Nephron (organoid): ENCODE measurements at regions not wholly inside any gene's neighbourhood (a gene's known extent, or its start where the extent isn't known, plus 50 kb on each side); places are given as distances from the start of the nearest gene placed in this dataset.

Experiments used
- H3K27ac Mint-ChIP-seq, 3 experiments: 2 replicates each; pipeline ENCODE4 v1.8.0; 2020; ENCODE audit warnings: mixed read lengths in 3 of 3, mild to moderate bottlenecking in 2 of 3, moderate library complexity in 1 of 3
- H3K27me3 Mint-ChIP-seq: 2 replicates; pipeline ENCODE4 v1.8.0; 2021; ENCODE audit warnings: low read depth, mild to moderate bottlenecking, moderate library complexity, mixed read lengths
- H3K36me3 Mint-ChIP-seq: 2 replicates; pipeline ENCODE4 v1.8.0; 2020; ENCODE audit warnings: low read depth, mixed read lengths
- H3K4me1 Mint-ChIP-seq: 2 replicates; pipeline ENCODE4 v1.8.0; 2020; ENCODE audit warnings: mixed read lengths
- H3K4me3 Mint-ChIP-seq, 3 experiments: 2 replicates each; pipeline ENCODE4 v1.8.0; 2020; ENCODE audit warnings: mild to moderate bottlenecking in 3 of 3, mixed read lengths in 3 of 3, moderate library complexity in 2 of 3
- H3K9me3 Mint-ChIP-seq: 2 replicates; pipeline ENCODE4 v1.8.0; 2020; ENCODE audit warnings: mixed read lengths
- TF ChIP-seq, protein P1 (sequence below), 3 experiments: fragments of 200-600 bp; sonication (generic); IDR thresholded peaks; one replicate each; pipeline ENCODE4 v1.5.0; 2021; ENCODE audit warnings: antibody characterized with exemption in 3 of 3; ENCODE audit not compliant: unreplicated experiment in 3 of 3

GRCh38 chr6:169045486-169045885, 208.2 kb downstream of the THBS2 start:
- H3K36me3 Mint-ChIP-seq = no peaks in the 10 kb centered on the region
- H3K27ac Mint-ChIP-seq = peak overlapping the region in 1 of 3 experiments; percentile 37
- peaks cover 8% of the 10 kb centered on the region for H3K27me3 Mint-ChIP-seq
- H3K4me3 Mint-ChIP-seq = no peak overlapping the region
- TF ChIP-seq, protein P1, sequence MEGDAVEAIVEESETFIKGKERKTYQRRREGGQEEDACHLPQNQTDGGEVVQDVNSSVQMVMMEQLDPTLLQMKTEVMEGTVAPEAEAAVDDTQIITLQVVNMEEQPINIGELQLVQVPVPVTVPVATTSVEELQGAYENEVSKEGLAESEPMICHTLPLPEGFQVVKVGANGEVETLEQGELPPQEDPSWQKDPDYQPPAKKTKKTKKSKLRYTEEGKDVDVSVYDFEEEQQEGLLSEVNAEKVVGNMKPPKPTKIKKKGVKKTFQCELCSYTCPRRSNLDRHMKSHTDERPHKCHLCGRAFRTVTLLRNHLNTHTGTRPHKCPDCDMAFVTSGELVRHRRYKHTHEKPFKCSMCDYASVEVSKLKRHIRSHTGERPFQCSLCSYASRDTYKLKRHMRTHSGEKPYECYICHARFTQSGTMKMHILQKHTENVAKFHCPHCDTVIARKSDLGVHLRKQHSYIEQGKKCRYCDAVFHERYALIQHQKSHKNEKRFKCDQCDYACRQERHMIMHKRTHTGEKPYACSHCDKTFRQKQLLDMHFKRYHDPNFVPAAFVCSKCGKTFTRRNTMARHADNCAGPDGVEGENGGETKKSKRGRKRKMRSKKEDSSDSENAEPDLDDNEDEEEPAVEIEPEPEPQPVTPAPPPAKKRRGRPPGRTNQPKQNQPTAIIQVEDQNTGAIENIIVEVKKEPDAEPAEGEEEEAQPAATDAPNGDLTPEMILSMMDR (IDR thresholded peaks at IDR 0.05; ENCODE audit: unreplicated experiment in 3 of 3) = no peak
- H3K9me3 Mint-ChIP-seq = no peaks in the 10 kb centered on the region
- peaks cover 17% of the 10 kb centered on the region for H3K4me1 Mint-ChIP-seq

DNA sequence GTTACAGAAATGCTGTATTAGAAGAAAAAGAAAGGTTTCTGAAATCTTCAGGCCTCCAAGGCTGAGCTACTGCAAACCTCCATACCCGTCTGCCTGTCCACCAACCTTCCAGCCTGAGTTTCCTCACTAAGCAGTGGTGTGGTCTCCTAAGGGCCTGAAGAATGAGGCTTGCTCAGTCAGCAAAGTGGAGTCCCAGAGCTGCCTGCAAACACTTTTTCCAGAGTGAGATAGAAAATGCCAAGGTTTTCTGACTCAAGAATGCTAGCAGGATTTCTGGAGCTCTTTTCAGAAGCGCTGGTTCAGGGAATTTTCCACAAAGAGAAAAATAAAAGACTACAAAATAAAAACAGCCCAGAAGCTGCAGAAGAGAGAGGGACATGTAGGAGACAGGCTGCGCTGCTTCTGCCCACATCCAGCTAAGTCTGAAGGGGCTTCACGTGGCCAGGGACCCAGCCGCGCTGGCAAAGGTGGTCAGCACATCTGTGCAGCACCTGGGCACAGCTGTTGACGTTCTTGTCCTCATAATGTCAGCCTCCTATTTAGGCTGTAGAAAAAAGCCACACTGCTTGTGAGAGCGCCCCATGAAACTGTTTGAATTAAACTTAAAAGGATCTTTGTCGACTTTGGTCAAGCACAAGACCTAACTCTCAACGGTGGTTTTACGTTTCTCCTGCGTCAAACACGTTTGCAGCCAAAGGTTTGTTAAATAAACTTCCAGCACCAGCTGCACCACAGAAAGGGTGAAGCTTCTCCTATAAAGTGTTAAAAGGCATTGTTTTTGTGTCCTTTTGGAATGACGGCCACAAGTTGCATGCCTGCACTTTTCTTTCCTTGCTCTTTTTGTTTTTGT, 209.0 kb downstream of the THBS2 start:
- TF ChIP-seq, protein P1 (IDR thresholded peaks at IDR 0.05; ENCODE audit: unreplicated experiment in 3 of 3) = no peak
- H3K4me1 Mint-ChIP-seq = peaks cover 17% of the 10 kb centered on the region
- no peak overlapping the region for H3K4me3 Mint-ChIP-seq
- peak overlapping the region in 2 of 3 experiments; percentile 37 to 72 for H3K27ac Mint-ChIP-seq
- H3K36me3 Mint-ChIP-seq = no peaks in the 10 kb centered on the region
- H3K27me3 Mint-ChIP-seq = peaks cover 8% of the 10 kb centered on the region
- no peaks in the 10 kb centered on the region for H3K9me3 Mint-ChIP-seq

- TF ChIP-seq, protein P1 (IDR thresholded peaks at IDR 0.05; ENCODE audit: unreplicated experiment in 3 of 3) = no peak
- peaks cover 17% of the 10 kb centered on the region for H3K4me1 Mint-ChIP-seq
- peak overlapping the region in 1 of 3 experiments; percentile 33 for H3K27ac Mint-ChIP-seq
- peaks cover 8% of the 10 kb centered on the region for H3K27me3 Mint-ChIP-seq
- no peak overlapping the region for H3K4me3 Mint-ChIP-seq
- H3K9me3 Mint-ChIP-seq = peaks cover 17% of the 10 kb centered on the region
- no peaks in the 10 kb centered on the region for H3K36me3 Mint-ChIP-seq
Measured at GRCh38 chr6:169042061-169042460, 211.6 kb downstream of the THBS2 start.

DNA sequence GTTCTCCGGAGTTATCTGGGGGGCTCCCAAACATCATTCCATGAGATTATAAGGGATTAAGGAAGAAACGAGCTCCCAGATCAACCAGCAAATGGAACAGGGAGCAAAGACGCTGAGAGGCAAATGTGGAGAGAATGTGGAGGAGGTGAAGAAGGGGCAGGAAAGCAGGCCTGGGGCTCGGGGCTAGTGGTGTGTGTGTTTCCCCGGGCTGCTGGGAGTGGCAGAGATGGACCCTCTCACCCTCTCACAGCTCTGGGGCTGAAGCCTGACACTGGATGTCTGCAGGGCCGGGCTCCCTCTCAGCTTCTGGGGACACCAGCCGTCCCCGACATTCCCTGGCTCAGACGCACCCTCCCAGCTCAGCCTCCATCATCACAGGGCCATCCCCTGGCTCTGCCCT, 212.6 kb downstream of the THBS2 start:
- Mint-ChIP-seq H3K36me3 (no peaks in the 10 kb centered on the region), H3K27me3 (peaks cover 8% of the 10 kb centered on the region), H3K9me3 (peaks cover 20% of the 10 kb centered on the region), H3K4me1 (peaks cover 17% of the 10 kb centered on the region), H3K27ac (peak overlapping the region in 1 of 3 experiments; percentile 48), H3K4me3 (no peak overlapping the region)
- TF ChIP-seq, protein P1 (IDR thresholded peaks at IDR 0.05; ENCODE audit: unreplicated experiment in 3 of 3) = no peak

DNA sequence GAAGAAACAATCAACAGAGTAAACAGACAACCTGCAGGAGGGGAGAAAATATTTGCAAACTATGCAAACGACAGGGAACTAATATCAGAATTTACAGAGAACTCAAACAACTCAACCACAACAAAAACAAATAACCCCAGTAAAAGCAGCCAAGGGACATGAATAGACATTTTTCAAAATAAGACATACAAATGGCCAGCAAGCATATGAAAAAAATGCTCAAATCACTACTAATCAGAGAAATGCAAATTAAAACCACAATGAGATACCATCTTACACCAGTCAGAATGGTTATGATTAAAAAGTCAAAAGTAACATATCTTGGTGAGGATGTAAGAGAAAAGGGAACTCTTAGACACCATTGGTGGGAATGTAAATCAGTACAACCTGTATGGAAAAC, 215.0 kb downstream of the THBS2 start:
- H3K36me3 Mint-ChIP-seq = no peaks in the 10 kb centered on the region
- peaks cover 12% of the 10 kb centered on the region for H3K27me3 Mint-ChIP-seq
- peaks cover 20% of the 10 kb centered on the region for H3K9me3 Mint-ChIP-seq
- H3K27ac Mint-ChIP-seq = no peak overlapping the region
- H3K4me1 Mint-ChIP-seq = peaks cover 15% of the 10 kb centered on the region
- TF ChIP-seq, protein P1 (IDR thresholded peaks at IDR 0.05; ENCODE audit: unreplicated experiment in 3 of 3) = no peak
- H3K4me3 Mint-ChIP-seq = no peak overlapping the region
